ENCODE measurements at regions not wholly inside any gene's neighbourhood (a gene's known extent, or its start where the extent isn't known, plus 50 kb on each side); places are given as distances from the start of the nearest gene placed in this dataset.

GRCh38 chr10:4647109-4647785 lies 178.8 kb upstream of the AKR1E2 start:
- Histone ChIP-seq H3K9me3 (ENCODE audit: control extremely low read depth in 1 of 3, control insufficient read depth in 2 of 3, insufficient read depth in 1 of 3, low read length in 2 of 3) (no peaks in the 10 kb centered on the region), H3K27ac (ENCODE audit: low read length in 2 of 2) (no peak overlapping the region), H3K36me3 (replicated peaks in 1 of 2; ENCODE audit: control extremely low read depth in 1 of 2, control insufficient read depth in 1 of 2, extremely low read depth in 1 of 2, insufficient read depth in 2 of 2, low read length in 1 of 2) (no peaks in the 10 kb centered on the region), H3K27me3 (replicated peaks in 1 of 4; ENCODE audit: control extremely low read depth in 1 of 4, control insufficient read depth in 3 of 4, insufficient read depth in 4 of 4, low read length in 3 of 4) (no peaks in the 10 kb centered on the region), H3K79me2 (ENCODE audit: control insufficient read depth, insufficient read depth, low read length) (no peaks in the 10 kb centered on the region), H3K4me3 (ENCODE audit: control extremely low read depth in 1 of 5, extremely low read depth in 1 of 5, insufficient read depth in 1 of 5, low read depth in 2 of 5, low read length in 4 of 5) (no peak overlapping the region), H2AFZ (ENCODE audit: insufficient read depth, low read depth, low read length, poor library complexity, severe bottlenecking) (no peak overlapping the region), H3K9ac (ENCODE audit: low read length) (no peak overlapping the region), H3K4me2 (replicated peaks; ENCODE audit: low read depth, low read length, poor library complexity, severe bottlenecking) (no peak overlapping the region), H3K4me1 (ENCODE audit: control insufficient read depth in 2 of 2, insufficient read depth in 2 of 2, low read length in 2 of 2) (no peaks in the 10 kb centered on the region), H4K20me1 (ENCODE audit: control insufficient read depth, insufficient read depth, low read length, poor library complexity, severe bottlenecking) (no peaks in the 10 kb centered on the region)
- ChIA-PET CTCF (interaction anchor here (1.0 to 2.1 kb wide), 2 partner anchors 10 to 1025 kb away, joined by 3 to 7 read pairs; no protein-coding TSS in a partner anchor), POLR2A (no interaction called here)
- no peak overlapping the region for H3K27ac Mint-ChIP-seq
- intact Hi-C loops (cut with micrococcal nuclease): no loop called here
- peaks cover 7% of the 10 kb centered on the region for H3K4me1 Mint-ChIP-seq
- H3K9me3 Mint-ChIP-seq (ENCODE audit: insufficient read depth): no peaks in the 10 kb centered on the region
- H3K4me3 Mint-ChIP-seq: no peak overlapping the region
- H3K27me3 Mint-ChIP-seq: no peaks in the 10 kb centered on the region
- ATAC-seq (ENCODE audit: low read depth) (no peak), DNase-seq (no peak)
- TF ChIP-seq EZH2 (IDR thresholded peaks at IDR 0.05; ENCODE audit: borderline replicate concordance, insufficient read depth, low read depth, low read length, poor library complexity, severe bottlenecking) (no peak), CTCF (IDR thresholded peaks at IDR 0.05) (no peak)
- no CpG with 5 or more reads among the region's 3 CpGs for WGBS (ENCODE audit: insufficient coverage)

GRCh38 chr10:4646547-4646946 lies 179.5 kb upstream of the AKR1E2 start:
- POLR2A ChIA-PET: no interaction called here
- H3K4me3 ChIP-seq (ENCODE audit: control extremely low read depth in 1 of 5, extremely low read depth in 1 of 5, insufficient read depth in 1 of 5, low read depth in 2 of 5, low read length in 4 of 5): no peak overlapping the region
- CTCF ChIA-PET: interaction anchor here (1.0 to 2.1 kb wide), 2 partner anchors 11 to 1024 kb away, joined by 3 to 7 read pairs; no protein-coding TSS in a partner anchor
- H3K4me3 Mint-ChIP-seq: no peak overlapping the region
- H3K9me3 ChIP-seq (ENCODE audit: control extremely low read depth in 1 of 3, control insufficient read depth in 2 of 3, insufficient read depth in 1 of 3, low read length in 2 of 3): no peaks in the 10 kb centered on the region
- no peaks in the 10 kb centered on the region for H3K79me2 ChIP-seq (ENCODE audit: control insufficient read depth, insufficient read depth, low read length)
- H3K27me3 ChIP-seq (replicated peaks in 1 of 4; ENCODE audit: control extremely low read depth in 1 of 4, control insufficient read depth in 3 of 4, insufficient read depth in 4 of 4, low read length in 3 of 4): no peaks in the 10 kb centered on the region
- H3K36me3 ChIP-seq (replicated peaks in 1 of 2; ENCODE audit: control extremely low read depth in 1 of 2, control insufficient read depth in 1 of 2, extremely low read depth in 1 of 2, insufficient read depth in 2 of 2, low read length in 1 of 2): no peaks in the 10 kb centered on the region
- WGBS (ENCODE audit: insufficient coverage): 75% methylated on average over 1 of the region's 3 CpGs
- no peak overlapping the region for H3K9ac ChIP-seq (ENCODE audit: low read length)
- H3K27me3 Mint-ChIP-seq: no peaks in the 10 kb centered on the region
- no peak overlapping the region for H3K4me2 ChIP-seq (replicated peaks; ENCODE audit: low read depth, low read length, poor library complexity, severe bottlenecking)
- H3K9me3 Mint-ChIP-seq (ENCODE audit: insufficient read depth): no peaks in the 10 kb centered on the region
- no peak for ATAC-seq (ENCODE audit: low read depth)
- H3K4me1 ChIP-seq (ENCODE audit: control insufficient read depth in 2 of 2, insufficient read depth in 2 of 2, low read length in 2 of 2): no peaks in the 10 kb centered on the region
- TF ChIP-seq EZH2 (IDR thresholded peaks at IDR 0.05; ENCODE audit: borderline replicate concordance, insufficient read depth, low read depth, low read length, poor library complexity, severe bottlenecking) (no peak), CTCF (IDR thresholded peaks at IDR 0.05) (no peak)
- no peak overlapping the region for H2AFZ ChIP-seq (ENCODE audit: insufficient read depth, low read depth, low read length, poor library complexity, severe bottlenecking)
- DNase-seq: no peak
- no peaks in the 10 kb centered on the region for H4K20me1 ChIP-seq (ENCODE audit: control insufficient read depth, insufficient read depth, low read length, poor library complexity, severe bottlenecking)
- no peak overlapping the region for H3K27ac ChIP-seq (ENCODE audit: low read length in 2 of 2)
- intact Hi-C loops (cut with micrococcal nuclease): no loop called here
- no peak overlapping the region for H3K27ac Mint-ChIP-seq
- peaks cover 2% of the 10 kb centered on the region for H3K4me1 Mint-ChIP-seq

Measured in B cell (primary cell).